Globus pallidus (tissue), 1 donor: ENCODE measurements at regions not wholly inside any gene's neighbourhood (a gene's known extent, or its start where the extent isn't known, plus 50 kb on each side); places are given as distances from the start of the nearest gene placed in this dataset.

ENCODE experiments used
- DNase-seq: peaks from one replicate; pipeline ENCODE4 v3.0.0-alpha.2; 2015; ENCODE audit warnings: low spot score

DNA sequence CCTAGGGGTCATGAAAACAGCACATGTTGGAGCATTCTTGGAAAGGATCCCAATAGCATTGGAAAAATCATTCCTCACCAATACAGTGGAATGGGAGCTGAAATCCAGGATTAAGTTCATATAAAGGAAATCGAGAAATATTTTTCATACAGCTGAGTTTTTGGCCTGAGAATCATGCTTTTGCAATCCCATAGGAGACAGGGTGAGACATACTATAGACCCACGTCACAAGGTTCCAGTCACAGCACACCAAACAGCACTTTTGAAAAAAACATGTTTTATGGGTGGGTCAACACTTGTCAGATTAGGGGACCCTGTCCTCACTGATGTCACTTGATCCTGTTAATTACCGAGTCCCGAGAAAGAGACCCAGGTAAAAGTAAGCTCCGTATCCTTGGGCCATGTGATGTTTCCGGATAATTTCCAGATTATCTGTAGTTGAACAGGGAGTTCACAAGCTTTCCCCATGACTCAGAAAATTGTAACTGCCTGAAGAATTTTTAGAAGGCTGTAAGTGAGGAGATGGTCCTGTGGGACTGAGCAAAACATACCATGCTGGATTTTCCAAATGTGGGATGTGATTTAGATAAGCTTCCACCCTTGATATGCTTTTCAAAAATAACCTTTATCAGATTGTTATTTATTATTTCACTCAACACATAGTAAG is 80.9 kb upstream of the TLR3 start:
- DNase-seq, result no peak

DNA sequence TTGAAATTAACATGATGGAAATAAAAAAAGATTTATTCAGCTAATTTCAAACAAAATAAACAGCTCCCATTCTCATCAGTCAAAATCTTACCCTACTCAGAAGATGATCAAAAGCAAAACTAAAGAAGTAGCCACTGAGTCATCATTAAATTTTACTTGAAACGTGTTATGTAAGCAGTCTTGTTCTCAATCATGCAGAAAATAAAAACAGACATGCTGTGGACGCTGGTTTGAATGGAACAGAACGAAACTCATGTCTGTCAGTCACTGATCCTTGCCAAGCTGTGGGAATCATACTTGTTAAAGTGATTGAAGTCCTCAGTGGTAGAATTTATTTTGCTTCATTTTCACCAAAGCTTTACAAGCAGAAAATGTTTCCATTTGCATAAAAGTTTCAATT is 77.2 kb upstream of the TLR3 start:
- DNase-seq, result no peak

DNA sequence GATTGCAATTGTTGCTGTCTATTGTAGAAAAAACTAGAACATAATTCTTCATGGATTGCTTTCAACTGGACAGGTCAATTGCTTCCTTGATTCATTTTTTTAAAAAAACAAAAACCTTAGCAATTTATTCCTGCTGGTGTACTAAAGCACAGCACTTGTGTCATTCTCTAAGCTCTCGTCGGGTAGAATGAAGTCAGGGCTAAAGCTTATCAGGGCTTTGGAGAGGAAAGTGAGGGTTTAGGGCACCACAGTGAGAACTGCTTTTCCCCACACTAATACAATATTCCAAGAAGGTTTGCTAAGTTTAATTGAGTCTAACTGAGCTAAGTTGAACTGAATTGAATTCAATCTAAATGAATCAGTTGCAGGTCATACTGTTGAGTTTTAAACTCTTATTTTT is 76.4 kb upstream of the TLR3 start:
- no peak for DNase-seq

DNA sequence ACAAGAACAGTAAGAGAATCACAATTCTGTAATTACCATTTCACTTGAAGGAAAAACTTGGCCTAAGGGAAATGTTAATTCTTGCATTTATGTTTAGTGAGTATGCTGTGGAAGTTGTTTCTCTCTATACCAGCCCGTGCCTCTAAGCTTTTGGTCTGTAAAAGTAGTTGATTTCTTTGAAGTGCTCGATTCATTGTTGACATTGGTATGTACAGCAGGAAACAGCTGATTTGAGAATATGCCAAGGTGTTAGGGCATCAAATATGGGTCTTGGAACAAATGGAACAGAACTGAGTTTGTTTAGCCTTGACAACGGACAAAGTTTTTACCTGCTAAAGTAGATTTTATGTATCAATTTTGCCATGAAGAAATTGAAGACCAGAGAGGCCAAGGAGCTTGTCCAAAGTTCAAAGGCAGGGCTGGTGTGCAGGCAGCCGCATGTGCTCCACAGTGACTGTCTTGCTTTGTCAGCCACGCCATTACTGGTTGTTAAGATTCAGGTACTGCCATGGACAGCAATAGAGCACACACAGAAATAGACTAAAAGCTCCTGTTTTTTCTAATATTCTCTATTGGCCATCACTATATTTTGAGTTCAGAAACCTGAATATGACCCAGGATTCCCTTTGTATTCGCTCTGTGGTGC is 75.5 kb upstream of the TLR3 start:
- DNase-seq, result no peak

DNA sequence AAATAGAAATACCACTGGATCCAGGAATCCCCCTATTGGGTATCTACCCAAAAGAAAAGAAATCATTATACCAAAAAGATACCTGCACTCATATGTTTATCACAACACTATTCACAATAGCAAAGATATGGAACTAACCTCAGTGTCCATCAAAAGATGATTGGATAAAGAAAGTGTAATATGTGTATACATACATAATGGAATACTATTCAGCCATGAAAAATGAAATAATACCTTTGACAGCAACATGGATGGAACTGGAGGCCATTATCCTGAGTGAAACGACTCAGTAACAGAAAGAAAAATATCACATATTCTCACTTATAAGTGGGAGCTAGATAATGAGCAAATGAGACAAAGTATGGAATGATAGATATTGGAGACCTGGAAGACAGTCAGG is 74.2 kb upstream of the TLR3 start:
- DNase-seq, result no peak

DNA sequence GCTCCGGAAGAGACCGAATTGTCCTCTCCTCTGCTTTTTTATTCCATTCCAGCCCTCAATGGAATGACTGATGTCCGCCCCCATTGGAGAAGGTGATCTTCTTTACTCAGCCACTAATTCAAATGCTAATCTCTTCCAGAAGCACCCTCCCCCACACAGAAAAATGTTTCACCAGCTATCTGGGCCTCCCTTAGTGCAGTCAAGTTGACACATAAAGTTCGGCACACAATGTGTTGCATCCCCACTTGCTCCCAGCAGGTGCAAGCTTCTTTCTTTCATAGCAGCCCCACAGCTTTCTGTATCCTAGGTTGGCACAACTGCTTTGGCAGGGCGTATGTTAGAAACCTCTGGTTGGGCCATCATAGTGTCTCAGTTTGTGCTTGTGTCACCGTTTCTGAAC is 73.3 kb upstream of the TLR3 start:
- DNase-seq, result no peak

DNA sequence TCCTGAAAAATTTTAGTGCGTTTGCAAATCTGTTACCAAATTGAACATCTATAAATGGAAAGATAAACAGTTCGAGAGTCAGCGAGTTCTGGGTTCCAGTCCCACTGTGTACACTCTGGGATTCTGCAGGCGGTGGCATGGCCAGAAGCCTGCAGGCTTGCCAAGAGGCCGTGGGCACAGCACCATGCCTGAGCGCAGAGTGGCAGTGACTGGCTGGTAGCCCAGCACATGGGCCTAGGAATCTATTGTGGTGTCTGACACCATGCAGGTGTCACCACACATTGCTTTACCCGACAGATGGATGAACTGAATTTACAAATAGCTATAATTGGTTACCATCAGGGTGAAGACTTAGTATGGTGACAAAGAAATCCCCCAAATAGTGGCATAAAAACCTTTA is 71.7 kb upstream of the TLR3 start:
- no peak for DNase-seq

DNA sequence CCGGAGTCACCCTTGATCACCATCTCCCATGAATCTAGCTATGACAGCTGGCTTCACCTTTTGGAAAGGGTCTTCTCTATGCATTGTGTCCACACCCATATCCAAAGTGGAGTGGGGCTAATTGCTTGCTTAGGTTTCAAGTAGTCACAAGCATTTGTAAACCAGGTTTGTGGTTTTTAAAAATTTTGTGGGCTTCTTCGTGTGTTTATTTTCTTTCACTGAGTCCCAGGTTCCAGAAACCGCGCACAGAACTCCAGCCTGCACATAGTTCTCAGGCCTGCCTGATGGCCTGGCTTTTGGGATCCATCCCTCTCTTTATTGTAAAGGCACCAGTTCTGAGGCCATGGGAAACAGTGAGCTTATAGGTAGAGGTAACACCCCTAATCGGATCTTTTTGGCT is 70.2 kb upstream of the TLR3 start:
- DNase-seq, result no peak

DNA sequence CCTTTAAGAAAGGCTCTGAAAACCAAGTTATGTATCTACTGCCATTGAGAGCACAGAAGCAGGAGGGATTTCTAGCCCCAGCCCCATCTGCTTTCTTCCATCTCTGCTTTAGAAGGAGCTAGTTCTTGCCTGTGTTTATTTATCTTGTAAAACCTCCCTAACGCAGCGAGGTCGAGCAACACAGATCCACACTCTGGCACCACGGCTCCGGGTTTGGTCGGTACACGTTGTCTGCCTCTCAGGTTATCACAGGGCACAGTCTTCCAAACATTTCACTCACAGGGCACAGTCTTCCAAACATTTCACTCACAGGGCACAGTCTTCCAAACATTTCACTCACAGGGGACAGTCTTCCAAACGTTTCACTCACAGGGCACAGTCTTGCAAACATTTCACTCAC is 69.7 kb upstream of the TLR3 start:
- DNase-seq, result no peak

DNA sequence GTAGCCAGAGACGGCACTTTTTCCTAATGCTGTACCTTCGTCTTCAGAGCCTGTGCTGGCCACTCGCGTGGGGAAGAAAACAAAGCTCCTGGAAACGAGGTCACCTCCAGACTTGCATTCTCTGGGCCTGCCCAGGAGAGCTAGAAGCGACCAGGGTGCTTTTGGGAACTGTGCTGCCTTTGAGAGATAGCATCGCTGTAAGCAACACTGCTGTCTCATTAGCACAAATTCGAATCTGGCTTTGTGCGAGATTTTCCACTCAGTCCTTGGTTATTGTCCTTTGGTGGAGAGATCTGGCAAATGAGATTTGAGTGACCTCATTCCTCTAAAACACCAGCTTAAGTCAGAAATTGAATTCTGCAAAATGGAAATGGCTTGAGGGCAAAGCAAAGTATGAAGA is 66.1 kb upstream of the TLR3 start:
- no peak for DNase-seq

DNA sequence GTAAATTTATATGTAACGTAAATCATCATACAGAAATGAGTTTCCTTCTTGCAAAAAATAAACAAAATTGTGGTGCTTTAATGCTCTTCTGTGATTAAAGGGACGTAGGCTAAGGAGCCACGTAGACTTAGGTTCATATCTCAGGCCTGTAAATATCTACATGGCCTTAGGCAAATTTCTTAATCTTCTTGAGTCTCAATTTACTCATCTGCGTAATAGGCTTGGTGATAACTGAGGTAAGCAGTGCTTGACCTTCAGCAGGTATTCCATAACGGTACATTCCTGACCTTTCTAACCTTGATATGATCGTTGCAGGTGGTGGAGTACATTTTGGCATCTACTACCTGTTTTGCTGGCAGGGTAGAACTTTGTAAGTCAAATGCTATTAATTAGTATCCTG is 65.2 kb upstream of the TLR3 start:
- no peak for DNase-seq

DNA sequence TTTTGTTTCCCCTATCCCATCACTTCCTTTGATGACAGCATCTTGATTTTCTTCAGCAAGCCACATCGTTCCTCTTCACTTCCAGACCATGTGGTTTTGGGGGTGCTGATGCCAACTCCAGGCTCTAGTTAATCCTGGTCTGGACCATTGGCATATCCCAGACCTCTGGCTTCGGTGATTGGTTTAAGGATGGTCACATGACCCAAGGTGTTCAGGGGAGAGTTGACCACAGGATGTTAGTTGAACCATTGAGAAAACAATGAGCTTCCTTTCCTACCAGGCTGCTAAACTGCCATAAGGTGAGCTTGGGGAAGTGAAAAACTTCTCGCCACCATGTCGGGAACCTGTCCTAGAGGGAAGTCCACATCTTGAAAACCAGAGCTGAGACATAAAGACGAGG is 60.9 kb upstream of the TLR3 start:
- no peak for DNase-seq

DNA sequence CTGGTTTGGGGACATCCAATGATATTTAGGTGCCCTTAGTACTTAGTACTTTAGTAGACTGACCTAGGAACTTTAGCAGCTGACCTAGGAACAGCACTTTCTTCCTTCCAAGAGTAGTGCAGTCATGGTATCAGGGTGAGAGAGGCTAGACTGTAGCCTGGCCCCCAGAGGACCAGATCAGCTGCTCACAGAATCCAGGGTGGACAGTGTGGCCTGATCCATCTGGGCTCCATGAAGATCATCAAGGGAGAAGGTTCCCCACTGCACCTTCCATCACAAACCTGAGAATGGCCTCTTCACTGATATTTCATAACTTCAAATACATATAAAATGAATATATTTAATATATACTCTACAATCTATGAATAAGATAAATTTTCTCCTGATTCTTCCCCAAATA is 59.0 kb upstream of the TLR3 start:
- no peak for DNase-seq

DNA sequence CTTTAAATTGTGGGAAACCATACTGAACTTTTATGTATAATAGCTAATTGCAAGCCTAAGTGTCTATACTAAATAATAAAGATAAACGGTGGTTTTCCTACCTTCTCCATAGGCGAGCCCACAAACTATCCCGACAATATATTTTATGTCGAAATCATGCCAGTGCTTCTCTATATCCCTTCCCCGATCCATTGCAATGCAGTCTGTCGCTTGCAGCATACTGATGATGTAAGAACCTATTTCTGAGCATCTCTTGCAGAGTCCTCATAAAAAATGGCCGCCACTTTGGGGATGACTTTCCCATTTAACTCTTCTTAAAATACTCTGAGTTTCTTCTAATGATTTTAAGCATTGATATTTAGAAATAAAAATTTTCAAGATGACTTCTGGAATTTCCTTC is 58.1 kb upstream of the TLR3 start:
- DNase-seq, result no peak

DNA sequence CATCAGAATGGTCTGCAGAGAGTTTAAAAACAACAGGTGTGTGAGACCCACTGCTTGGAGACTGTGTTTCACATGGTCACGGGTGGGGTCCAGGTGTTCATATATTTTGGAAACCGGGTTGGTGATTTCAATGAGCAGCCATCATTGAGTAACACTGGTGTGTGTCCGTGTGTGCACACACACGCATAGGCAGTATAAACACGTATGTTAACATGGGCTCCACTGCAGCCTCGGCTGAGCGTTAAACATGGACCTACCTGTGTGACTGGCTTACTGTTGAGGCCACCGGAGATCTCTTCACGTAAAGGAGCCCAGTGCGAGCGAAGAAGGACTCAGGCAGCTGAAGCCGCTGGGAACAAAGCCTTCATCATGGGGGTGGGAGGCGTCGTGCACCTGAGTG is 56.9 kb upstream of the TLR3 start:
- DNase-seq, result no peak

DNA sequence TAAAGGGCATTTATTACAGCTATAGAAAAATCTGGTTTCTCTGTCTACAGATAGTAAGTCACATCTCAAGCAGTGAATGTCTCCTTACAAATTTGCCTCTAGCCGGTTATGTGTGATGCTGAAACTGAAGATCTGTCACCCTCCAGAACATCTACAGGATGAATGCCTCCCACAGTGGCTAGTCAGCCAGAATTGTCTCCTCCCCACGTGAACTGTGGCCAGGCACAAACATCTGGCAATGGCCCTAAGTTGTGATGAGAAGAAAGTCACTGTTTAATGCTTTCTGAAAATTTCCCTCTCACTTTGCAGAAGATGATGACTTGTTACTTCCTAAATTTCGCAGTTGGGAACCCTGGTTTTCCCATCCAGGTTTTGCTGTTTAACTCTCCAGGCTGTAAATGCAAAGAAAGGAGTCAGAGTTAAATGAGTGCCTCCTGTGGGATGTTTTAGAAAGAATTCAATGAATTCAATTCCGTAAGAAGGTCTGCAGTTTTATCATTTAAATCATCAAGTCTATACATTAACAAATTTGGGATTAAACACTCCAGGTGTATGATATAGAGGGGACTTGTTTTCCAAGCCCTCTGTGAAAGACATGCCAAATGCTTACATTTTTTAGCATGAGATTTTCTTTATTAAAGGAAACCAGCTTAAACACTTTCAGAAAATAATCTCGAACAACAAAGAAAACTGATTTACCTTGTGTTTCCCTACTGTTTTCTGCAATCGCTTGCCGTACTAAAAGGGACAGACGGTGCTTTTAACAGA is 55.4 kb upstream of the TLR3 start:
- DNase-seq, result no peak

DNA sequence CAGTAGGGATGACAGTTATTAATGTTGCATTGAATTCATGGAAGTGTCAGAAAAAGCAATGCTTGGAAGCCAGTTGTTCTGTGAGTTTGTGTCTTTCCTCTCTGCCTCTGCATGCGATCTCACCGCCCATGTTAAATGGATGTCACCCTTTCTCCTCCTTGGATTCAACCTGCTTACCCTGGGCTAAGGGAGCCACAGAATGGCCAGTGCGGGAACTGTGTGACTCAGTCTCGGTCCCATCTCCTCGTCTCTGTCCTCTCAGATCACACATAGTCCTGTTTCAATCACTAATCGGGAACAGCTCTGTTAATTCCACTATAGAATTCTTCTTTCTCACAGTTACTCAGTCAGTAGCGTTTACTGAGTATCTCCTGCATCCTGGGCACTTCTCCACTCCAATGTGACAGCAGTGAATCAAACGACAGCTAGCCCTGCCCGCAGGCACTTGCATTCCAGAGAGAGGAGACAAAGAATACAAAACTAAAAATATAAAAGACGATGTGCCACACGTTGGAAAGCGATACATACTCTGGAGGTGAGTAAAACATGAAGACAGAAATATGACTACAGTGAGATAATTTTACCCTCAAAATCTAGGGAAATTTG is 53.6 kb upstream of the TLR3 start:
- DNase-seq, result no peak

DNA sequence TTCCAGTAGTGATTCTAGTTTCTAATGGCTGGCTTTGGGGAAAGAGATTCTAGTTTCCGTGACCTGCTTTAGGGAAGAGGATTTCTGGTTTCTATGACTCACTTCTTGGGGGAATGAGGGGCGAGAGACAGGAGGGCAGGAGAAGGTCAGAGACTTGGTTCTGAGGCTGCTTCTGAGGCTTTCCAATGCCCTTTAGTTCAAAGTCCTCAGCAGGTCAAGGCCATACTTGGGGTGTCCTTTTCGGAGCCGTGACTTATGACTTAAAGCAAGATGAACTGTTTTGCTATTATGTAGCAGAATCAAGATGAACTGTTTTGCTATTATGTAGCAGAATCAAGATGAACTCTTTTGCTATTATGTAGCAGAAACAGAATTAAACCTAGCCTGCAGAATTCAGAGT is 52.2 kb upstream of the TLR3 start:
- DNase-seq, result no peak

DNA sequence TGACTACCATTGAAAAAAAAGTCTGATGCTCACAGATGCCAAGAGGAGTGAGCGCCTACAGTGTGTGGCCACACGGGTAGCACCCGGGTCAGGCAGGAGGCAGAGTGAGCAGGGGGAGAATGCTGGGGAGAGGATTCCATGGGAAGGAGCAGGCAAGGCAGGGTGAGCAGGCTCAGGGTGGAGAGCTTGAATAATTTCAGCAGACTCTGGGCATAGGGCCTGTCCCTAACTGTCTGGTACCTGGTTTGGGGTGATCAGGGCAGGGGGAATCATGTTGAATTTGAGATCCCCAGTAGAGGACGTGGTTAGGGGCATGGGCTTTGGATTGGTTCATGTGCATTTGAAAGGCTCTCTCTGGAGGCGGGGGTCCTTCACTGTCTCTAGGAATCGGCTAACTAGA is 51.2 kb upstream of the TLR3 start:
- no peak for DNase-seq

DNA sequence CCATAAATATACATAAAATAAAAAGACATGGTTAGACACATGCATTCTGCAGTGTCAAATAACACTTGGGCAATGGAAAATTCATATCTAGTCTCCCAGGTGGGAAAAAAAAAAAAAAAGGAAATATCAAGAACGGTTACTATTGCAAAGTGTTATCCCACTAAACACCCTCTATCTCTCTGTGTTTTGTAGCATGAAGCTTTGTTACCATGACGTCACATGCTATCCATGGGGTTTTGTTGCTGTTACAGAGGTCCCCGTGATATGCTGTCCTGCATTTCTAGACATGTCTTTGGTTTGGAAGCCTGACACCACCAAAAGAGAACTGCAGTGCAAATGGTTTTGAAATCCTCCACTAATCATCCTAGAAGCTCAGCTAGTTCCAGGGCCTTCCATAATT is 50.7 kb upstream of the TLR3 start:
- no peak for DNase-seq

DNA sequence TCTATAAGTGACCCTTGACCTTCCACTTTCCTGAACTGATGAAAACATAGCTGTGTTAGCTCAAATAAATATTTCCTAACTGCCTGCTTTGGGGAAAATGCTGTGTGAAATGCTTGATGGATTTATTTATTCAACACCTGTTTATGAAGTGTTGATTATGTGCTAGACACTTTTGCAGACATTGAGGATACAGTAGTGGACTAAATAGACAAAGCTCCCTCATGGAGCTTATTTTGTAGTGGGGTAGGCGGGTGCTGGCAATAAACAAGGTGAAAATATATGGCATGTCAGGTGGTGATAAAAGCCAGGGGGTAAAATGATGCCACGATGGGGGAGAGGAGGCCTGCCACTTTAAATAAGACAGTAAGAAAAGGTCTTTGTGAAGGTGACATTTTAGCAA is 50.2 kb upstream of the TLR3 start:
- no peak for DNase-seq
